ENCODE measurements at regions not wholly inside any gene's neighbourhood (a gene's known extent, or its start where the extent isn't known, plus 50 kb on each side); places are given as distances from the start of the nearest gene placed in this dataset.
"Not testable (repeated sequence)": the region's sequence is repeated elsewhere in the genome, so short reads cannot be mapped to it uniquely, and the experiment has no call there.

GRCh38 chr6:91198588-91199255, 611.9 kb upstream of the MAP3K7 start:
- no peaks in the 10 kb centered on the region for H3K27me3 ChIP-seq (replicated peaks; ENCODE audit: insufficient read depth)
- no peak for ATAC-seq (ENCODE audit: insufficient number of reproducible peaks, low FRiP score, low read depth)
- TF ChIP-seq CTCF (IDR thresholded peaks at IDR 0.05) = no peak
- H3K4me3 ChIP-seq = no peak overlapping the region
- H3K9me3 ChIP-seq = no peaks in the 10 kb centered on the region
- no peaks in the 10 kb centered on the region for H3K36me3 ChIP-seq
- no peak overlapping the region for H3K27ac ChIP-seq
- H3K4me1 ChIP-seq (ENCODE audit: control insufficient read depth in 1 of 2, low read depth in 2 of 2) = no peaks in the 10 kb centered on the region
- DNase-seq (ENCODE audit: low spot score) = no peak

- Histone ChIP-seq H3K27me3 (replicated peaks; ENCODE audit: insufficient read depth) (no peaks in the 10 kb centered on the region), H3K4me3 (no peak overlapping the region), H3K9me3 (no peaks in the 10 kb centered on the region), H3K4me1 (ENCODE audit: control insufficient read depth in 1 of 2, low read depth in 2 of 2) (no peaks in the 10 kb centered on the region), H3K36me3 (no peaks in the 10 kb centered on the region), H3K27ac (no peak overlapping the region)
- DNase-seq (ENCODE audit: low spot score) (no peak), ATAC-seq (ENCODE audit: insufficient number of reproducible peaks, low FRiP score, low read depth) (no peak)
- TF ChIP-seq CTCF (IDR thresholded peaks at IDR 0.05) = no peak
Measured at GRCh38 chr6:91196729-91197128, 609.9 kb upstream of the MAP3K7 start.

GRCh38 chr6:91193446-91193845, 606.6 kb upstream of the MAP3K7 start:
- TF ChIP-seq CTCF (IDR thresholded peaks at IDR 0.05) = no peak
- DNase-seq (ENCODE audit: low spot score) (no peak), ATAC-seq (ENCODE audit: insufficient number of reproducible peaks, low FRiP score, low read depth) (no peak)
- Histone ChIP-seq H3K36me3 (no peaks in the 10 kb centered on the region), H3K9me3 (no peaks in the 10 kb centered on the region), H3K4me3 (no peak overlapping the region), H3K27ac (no peak overlapping the region), H3K4me1 (ENCODE audit: control insufficient read depth in 1 of 2, low read depth in 2 of 2) (no peaks in the 10 kb centered on the region), H3K27me3 (replicated peaks; ENCODE audit: insufficient read depth) (no peaks in the 10 kb centered on the region)

GRCh38 chr6:91190041-91190440, 603.2 kb upstream of the MAP3K7 start:
- H3K27ac ChIP-seq; H3K4me3 ChIP-seq; H3K4me1 ChIP-seq (ENCODE audit: control insufficient read depth in 1 of 2, low read depth in 2 of 2); H3K9me3 ChIP-seq; ATAC-seq (ENCODE audit: insufficient number of reproducible peaks, low FRiP score, low read depth); H3K36me3 ChIP-seq; DNase-seq (ENCODE audit: low spot score); H3K27me3 ChIP-seq (replicated peaks; ENCODE audit: insufficient read depth): not testable (repeated sequence)

- TF ChIP-seq CTCF (IDR thresholded peaks at IDR 0.05) = no peak
- H3K27ac ChIP-seq = no peak overlapping the region
- no peaks in the 10 kb centered on the region for H3K4me1 ChIP-seq (ENCODE audit: control insufficient read depth in 1 of 2, low read depth in 2 of 2)
- H3K27me3 ChIP-seq (replicated peaks; ENCODE audit: insufficient read depth) = no peaks in the 10 kb centered on the region
- H3K4me3 ChIP-seq = no peak overlapping the region
- ATAC-seq (ENCODE audit: insufficient number of reproducible peaks, low FRiP score, low read depth) (no peak), DNase-seq (ENCODE audit: low spot score) (no peak)
- no peaks in the 10 kb centered on the region for H3K9me3 ChIP-seq
- no peaks in the 10 kb centered on the region for H3K36me3 ChIP-seq
Measured at GRCh38 chr6:91185072-91185471, 598.2 kb upstream of the MAP3K7 start.

- DNase-seq (ENCODE audit: low spot score) (no peak), ATAC-seq (ENCODE audit: insufficient number of reproducible peaks, low FRiP score, low read depth) (no peak)
- no peak for TF ChIP-seq CTCF (IDR thresholded peaks at IDR 0.05)
- no peak overlapping the region for H3K27ac ChIP-seq
- H3K4me3 ChIP-seq = no peak overlapping the region
- no peaks in the 10 kb centered on the region for H3K27me3 ChIP-seq (replicated peaks; ENCODE audit: insufficient read depth)
- no peaks in the 10 kb centered on the region for H3K36me3 ChIP-seq
- no peaks in the 10 kb centered on the region for H3K4me1 ChIP-seq (ENCODE audit: control insufficient read depth in 1 of 2, low read depth in 2 of 2)
- no peaks in the 10 kb centered on the region for H3K9me3 ChIP-seq
Measured at GRCh38 chr6:91181416-91181815, 594.5 kb upstream of the MAP3K7 start.

Data from thoracic aorta (tissue), 2 donors.